SK-N-SH treated with all-trans-retinoic acid at 6 μM for 48 hours (cell line): ENCODE measurements at regions not wholly inside any gene's neighbourhood (a gene's known extent, or its start where the extent isn't known, plus 50 kb on each side); places are given as distances from the start of the nearest gene placed in this dataset.

ENCODE experiments used
- ATAC-seq: fragments of 200-7000 bp; cut with Tn5 transposase; 3 replicates; pipeline ENCODE4 v1.9.1; 2020; ENCODE audit warnings: mild to moderate bottlenecking, moderate library complexity
- ARNTL ChIP-seq: fragments of 450-650 bp; formaldehyde crosslinking; IDR thresholded peaks from 2 replicates; pipeline ENCODE4 v1.5.0; 2020; ENCODE audit warnings: low read depth, mild to moderate bottlenecking, moderate library complexity, borderline replicate concordance
- CSDC2 ChIP-seq: fragments of 250-450 bp; sonication (Bioruptor Pico); IDR thresholded peaks from 2 replicates; pipeline ENCODE4 v1.5.0; 2020; ENCODE audit warnings: mild to moderate bottlenecking, moderate library complexity
- ESRRG ChIP-seq: fragments of 250-450 bp; sonication (Bioruptor Pico); IDR thresholded peaks from 2 replicates; pipeline ENCODE4 v1.6.1; 2021; ENCODE audit warnings: mild to moderate bottlenecking
- GLIS3 ChIP-seq: fragments of 250-450 bp; sonication (Bioruptor Pico); IDR thresholded peaks from 2 replicates; pipeline ENCODE4 v1.5.0; 2020; ENCODE audit warnings: mild to moderate bottlenecking, moderate library complexity
- ISL1 ChIP-seq: fragments of 250-450 bp; sonication (Bioruptor Pico); IDR thresholded peaks from 2 replicates; pipeline ENCODE4 v2.1.2; 2022; ENCODE audit warnings: mild to moderate bottlenecking, moderate library complexity
- PPARA ChIP-seq: fragments of 250-450 bp; sonication (Bioruptor Pico); IDR thresholded peaks from 2 replicates; pipeline ENCODE4 v1.5.0; 2020; ENCODE audit warnings: mild to moderate bottlenecking, borderline replicate concordance
- RARB ChIP-seq: fragments of 250-450 bp; sonication (Bioruptor Pico); IDR thresholded peaks from 2 replicates; pipeline ENCODE4 v1.8.0; 2021; ENCODE audit warnings: mild to moderate bottlenecking, moderate library complexity
- SNAI2 ChIP-seq: fragments of 250-450 bp; sonication (Bioruptor Pico); IDR thresholded peaks from 2 replicates; pipeline ENCODE4 v1.5.0; 2020; ENCODE audit warnings: mild to moderate bottlenecking, moderate library complexity
- TOX ChIP-seq: fragments of 250-450 bp; sonication (Bioruptor Pico); IDR thresholded peaks from 2 replicates; pipeline ENCODE4 v1.8.0; 2021; ENCODE audit warnings: mild to moderate bottlenecking, moderate library complexity, borderline replicate concordance
- ZC3H10 ChIP-seq: fragments of 250-450 bp; sonication (Bioruptor Pico); IDR thresholded peaks from 2 replicates; pipeline ENCODE4 v1.5.1; 2021; ENCODE audit warnings: mild to moderate bottlenecking, moderate library complexity
- ZFP30 ChIP-seq: fragments of 450-650 bp; formaldehyde crosslinking; IDR thresholded peaks from 2 replicates; pipeline ENCODE4 v1.5.0; 2022; ENCODE audit warnings: mild to moderate bottlenecking, moderate library complexity
- ZNF565 ChIP-seq: fragments of 450-650 bp; formaldehyde crosslinking; conservative IDR thresholded peaks from 2 replicates; pipeline ENCODE4 v1.5.0; 2020; ENCODE audit warnings: low read depth, mild to moderate bottlenecking, moderate library complexity
- ZNF70 ChIP-seq: fragments of 450-650 bp; formaldehyde crosslinking; IDR thresholded peaks from 2 replicates; pipeline ENCODE4 v1.5.0; 2020; ENCODE audit warnings: mild to moderate bottlenecking, moderate library complexity
- ZNF8 ChIP-seq: fragments of 450-650 bp; formaldehyde crosslinking; IDR thresholded peaks from 2 replicates; pipeline ENCODE4 v1.5.0; 2020; ENCODE audit warnings: mild to moderate bottlenecking, moderate library complexity
- TF ChIP-seq, protein P1 (sequence below): fragments of 250-450 bp; sonication (Bioruptor Pico); IDR thresholded peaks from 2 replicates; pipeline ENCODE4 v1.5.1; 2021; ENCODE audit warnings: mild to moderate bottlenecking, moderate library complexity
- TF ChIP-seq, protein P2 (sequence below): fragments of 250-450 bp; sonication (Bioruptor Pico); IDR thresholded peaks from 2 replicates; pipeline ENCODE4 v1.8.0; 2020; ENCODE audit warnings: mild to moderate bottlenecking, moderate library complexity, borderline replicate concordance
- TF ChIP-seq, protein P3 (sequence below): fragments of 250-450 bp; sonication (Bioruptor Pico); IDR thresholded peaks from 2 replicates; pipeline ENCODE4 v1.8.0; 2021; ENCODE audit warnings: low read depth, mild to moderate bottlenecking, moderate library complexity, borderline replicate concordance
- TF ChIP-seq, protein P4 (sequence below): fragments of 250-450 bp; sonication (Bioruptor Pico); IDR thresholded peaks from 2 replicates; pipeline ENCODE4 v1.5.1; 2020; ENCODE audit warnings: low read depth, mild to moderate bottlenecking, moderate library complexity

DNA sequence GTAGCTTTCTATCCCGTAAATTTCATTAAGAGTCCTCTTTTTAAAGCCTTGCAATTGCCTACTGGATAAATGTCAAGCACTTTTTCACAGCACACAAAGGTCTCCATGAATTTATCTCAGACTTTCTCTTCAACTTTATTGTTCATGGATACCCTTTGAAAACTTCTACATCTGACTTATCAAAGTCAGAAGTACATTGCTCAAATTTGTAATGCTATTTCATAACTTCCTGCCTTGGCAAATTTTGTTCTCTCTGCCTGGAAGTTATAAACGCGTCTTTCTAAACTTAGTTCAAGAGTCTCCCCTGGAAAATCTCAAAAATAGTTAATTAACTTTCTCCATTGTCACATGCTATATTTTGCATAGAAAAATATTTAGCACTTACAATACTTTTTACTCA, 55.9 kb upstream of the RERGL start:
- ATAC-seq: no peak
- TF ChIP-seq, protein P1, sequence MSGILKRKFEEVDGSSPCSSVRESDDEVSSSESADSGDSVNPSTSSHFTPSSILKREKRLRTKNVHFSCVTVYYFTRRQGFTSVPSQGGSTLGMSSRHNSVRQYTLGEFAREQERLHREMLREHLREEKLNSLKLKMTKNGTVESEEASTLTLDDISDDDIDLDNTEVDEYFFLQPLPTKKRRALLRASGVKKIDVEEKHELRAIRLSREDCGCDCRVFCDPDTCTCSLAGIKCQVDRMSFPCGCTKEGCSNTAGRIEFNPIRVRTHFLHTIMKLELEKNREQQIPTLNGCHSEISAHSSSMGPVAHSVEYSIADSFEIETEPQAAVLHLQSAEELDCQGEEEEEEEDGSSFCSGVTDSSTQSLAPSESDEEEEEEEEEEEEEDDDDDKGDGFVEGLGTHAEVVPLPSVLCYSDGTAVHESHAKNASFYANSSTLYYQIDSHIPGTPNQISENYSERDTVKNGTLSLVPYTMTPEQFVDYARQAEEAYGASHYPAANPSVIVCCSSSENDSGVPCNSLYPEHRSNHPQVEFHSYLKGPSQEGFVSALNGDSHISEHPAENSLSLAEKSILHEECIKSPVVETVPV: no peak
- TF ChIP-seq ZFP30: no peak
- no peak for TF ChIP-seq ZC3H10 (CRISPR knock-in tag)
- no peak for TF ChIP-seq ZNF8 (CRISPR knock-in tag)
- TF ChIP-seq, protein P2, sequence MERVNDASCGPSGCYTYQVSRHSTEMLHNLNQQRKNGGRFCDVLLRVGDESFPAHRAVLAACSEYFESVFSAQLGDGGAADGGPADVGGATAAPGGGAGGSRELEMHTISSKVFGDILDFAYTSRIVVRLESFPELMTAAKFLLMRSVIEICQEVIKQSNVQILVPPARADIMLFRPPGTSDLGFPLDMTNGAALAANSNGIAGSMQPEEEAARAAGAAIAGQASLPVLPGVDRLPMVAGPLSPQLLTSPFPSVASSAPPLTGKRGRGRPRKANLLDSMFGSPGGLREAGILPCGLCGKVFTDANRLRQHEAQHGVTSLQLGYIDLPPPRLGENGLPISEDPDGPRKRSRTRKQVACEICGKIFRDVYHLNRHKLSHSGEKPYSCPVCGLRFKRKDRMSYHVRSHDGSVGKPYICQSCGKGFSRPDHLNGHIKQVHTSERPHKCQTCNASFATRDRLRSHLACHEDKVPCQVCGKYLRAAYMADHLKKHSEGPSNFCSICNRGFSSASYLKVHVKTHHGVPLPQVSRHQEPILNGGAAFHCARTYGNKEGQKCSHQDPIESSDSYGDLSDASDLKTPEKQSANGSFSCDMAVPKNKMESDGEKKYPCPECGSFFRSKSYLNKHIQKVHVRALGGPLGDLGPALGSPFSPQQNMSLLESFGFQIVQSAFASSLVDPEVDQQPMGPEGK (CRISPR knock-in tag): no peak

DNA sequence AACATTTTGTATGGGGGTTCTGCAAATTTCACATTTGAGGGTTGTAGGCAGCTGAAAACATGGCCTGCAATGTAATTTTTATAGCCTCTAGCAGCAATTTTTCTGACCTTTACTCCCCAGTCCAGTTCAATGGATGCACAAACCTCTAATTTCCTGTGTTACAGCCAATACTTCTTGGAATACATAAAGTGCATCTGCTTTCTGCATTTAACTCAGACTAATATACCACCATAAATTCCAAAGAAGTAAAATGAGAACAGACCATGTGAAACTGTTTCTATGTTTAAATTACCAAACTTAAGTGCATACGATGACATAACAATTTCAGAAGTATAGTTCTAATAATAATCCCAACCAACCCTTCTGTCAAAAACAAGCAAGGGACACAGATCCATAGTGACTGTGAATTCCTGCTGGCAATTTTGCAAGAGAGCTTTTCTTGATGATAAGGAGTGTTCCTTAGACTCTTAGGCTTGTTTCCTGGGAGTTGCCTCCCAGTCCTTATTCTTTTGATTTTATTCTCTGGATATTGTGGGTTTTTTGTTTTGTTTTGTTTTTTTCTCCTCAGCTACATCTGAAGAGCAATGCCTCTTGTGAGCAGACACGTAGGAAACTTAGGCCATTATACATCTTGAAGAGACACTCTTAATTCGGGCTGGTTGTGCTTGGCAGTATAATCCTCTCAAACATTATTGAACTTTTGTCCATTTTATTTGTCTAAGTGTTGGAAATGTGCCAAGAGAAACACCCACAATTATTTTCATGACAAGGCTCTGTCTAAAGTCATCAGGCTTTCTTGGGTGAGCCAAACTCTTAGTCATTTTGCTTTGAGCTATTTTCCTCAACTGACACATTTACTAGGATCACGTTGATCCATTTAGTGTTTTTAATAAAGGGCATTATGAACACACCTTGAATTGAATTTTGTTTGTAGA, 51.3 kb upstream of the RERGL start:
- no peak for ATAC-seq
- no peak for TF ChIP-seq ISL1
- no peak for TF ChIP-seq ESRRG
- no peak for TF ChIP-seq ZFP30
- TF ChIP-seq ARNTL (CRISPR knock-in tag): no peak
- no peak for TF ChIP-seq ZNF565 (CRISPR knock-in tag)
- TF ChIP-seq CSDC2: no peak
- TF ChIP-seq, protein P3, sequence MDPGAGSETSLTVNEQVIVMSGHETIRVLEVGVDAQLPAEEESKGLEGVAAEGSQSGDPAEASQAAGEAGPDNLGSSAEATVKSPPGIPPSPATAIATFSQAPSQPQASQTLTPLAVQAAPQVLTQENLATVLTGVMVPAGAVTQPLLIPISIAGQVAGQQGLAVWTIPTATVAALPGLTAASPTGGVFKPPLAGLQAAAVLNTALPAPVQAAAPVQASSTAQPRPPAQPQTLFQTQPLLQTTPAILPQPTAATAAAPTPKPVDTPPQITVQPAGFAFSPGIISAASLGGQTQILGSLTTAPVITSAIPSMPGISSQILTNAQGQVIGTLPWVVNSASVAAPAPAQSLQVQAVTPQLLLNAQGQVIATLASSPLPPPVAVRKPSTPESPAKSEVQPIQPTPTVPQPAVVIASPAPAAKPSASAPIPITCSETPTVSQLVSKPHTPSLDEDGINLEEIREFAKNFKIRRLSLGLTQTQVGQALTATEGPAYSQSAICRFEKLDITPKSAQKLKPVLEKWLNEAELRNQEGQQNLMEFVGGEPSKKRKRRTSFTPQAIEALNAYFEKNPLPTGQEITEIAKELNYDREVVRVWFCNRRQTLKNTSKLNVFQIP (CRISPR knock-in tag): no peak
- TF ChIP-seq ZNF70: no peak
- no peak for TF ChIP-seq ZC3H10 (CRISPR knock-in tag)
- TF ChIP-seq GLIS3 (CRISPR knock-in tag): no peak
- TF ChIP-seq, protein P1: no peak
- TF ChIP-seq, protein P2 (CRISPR knock-in tag): no peak
- TF ChIP-seq TOX (CRISPR knock-in tag): no peak
- no peak for TF ChIP-seq SNAI2 (CRISPR knock-in tag)
- TF ChIP-seq RARB (CRISPR knock-in tag): no peak
- TF ChIP-seq PPARA: no peak
- TF ChIP-seq ZNF8 (CRISPR knock-in tag): no peak

DNA sequence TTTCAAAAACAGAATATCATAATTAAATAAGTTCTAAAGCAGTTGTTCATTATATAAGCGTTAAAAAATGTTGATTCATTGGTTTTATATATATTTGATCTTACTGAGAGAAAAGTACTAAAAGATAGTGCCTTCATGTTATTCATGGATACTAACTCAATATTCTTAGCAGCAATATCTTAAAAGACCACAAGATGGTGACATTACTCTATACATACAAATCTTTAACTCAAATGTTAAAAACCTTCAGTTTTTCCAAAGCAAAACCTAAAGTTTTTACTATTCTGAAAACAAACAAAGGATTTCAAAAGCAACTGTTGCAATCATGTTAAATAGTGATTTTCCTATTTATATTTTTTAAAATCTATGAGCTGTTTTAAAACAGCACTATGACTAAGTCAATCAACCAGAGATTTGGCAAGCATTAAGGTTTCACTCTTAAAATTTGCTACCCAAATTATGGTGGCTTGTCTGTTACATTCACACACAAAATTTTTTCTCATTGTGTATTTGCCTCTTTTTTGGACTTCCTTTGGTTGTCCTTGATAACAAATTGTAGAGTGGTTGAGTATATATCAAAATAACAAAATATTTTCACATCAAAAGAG, 50.1 kb upstream of the RERGL start:
- peak; percentile 51; the same call in 2 of the 3 replicates for ATAC-seq
- TF ChIP-seq ZNF8 (CRISPR knock-in tag) (no peak), ARNTL (CRISPR knock-in tag) (no peak), PPARA (no peak), ISL1 (no peak), ZC3H10 (CRISPR knock-in tag) (no peak), GLIS3 (CRISPR knock-in tag) (no peak), ZNF565 (CRISPR knock-in tag) (no peak), TOX (CRISPR knock-in tag) (no peak), ZNF70 (no peak)
- TF ChIP-seq, protein P2 (CRISPR knock-in tag): no peak
- TF ChIP-seq, protein P1: no peak
- TF ChIP-seq, protein P4, sequence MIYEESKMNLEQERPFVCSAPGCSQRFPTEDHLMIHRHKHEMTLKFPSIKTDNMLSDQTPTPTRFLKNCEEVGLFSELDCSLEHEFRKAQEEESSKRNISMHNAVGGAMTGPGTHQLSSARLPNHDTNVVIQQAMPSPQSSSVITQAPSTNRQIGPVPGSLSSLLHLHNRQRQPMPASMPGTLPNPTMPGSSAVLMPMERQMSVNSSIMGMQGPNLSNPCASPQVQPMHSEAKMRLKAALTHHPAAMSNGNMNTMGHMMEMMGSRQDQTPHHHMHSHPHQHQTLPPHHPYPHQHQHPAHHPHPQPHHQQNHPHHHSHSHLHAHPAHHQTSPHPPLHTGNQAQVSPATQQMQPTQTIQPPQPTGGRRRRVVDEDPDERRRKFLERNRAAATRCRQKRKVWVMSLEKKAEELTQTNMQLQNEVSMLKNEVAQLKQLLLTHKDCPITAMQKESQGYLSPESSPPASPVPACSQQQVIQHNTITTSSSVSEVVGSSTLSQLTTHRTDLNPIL: no peak
- TF ChIP-seq, all 23 proteins: peak for 0
